DND-41 (cell line): ENCODE measurements at regions not wholly inside any gene's neighbourhood (a gene's known extent, or its start where the extent isn't known, plus 50 kb on each side); places are given as distances from the start of the nearest gene placed in this dataset.

ENCODE experiments used
- EZH2 ChIP-seq: IDR thresholded peaks from 3 replicates; pipeline ENCODE4 v1.6.1; 2012; ENCODE audit warnings: borderline replicate concordance, low read depth, mild to moderate bottlenecking, moderate library complexity, low read length, inconsistent platforms; ENCODE audit not compliant: severe bottlenecking
- TF ChIP-seq, protein P1 (sequence below): IDR thresholded peaks from 2 replicates; pipeline ENCODE4 v1.5.1; 2012; ENCODE audit warnings: borderline replicate concordance, low read length, moderate library complexity, mild to moderate bottlenecking; ENCODE audit not compliant: poor library complexity, severe bottlenecking; ENCODE audit errors: extremely low read depth

DNA sequence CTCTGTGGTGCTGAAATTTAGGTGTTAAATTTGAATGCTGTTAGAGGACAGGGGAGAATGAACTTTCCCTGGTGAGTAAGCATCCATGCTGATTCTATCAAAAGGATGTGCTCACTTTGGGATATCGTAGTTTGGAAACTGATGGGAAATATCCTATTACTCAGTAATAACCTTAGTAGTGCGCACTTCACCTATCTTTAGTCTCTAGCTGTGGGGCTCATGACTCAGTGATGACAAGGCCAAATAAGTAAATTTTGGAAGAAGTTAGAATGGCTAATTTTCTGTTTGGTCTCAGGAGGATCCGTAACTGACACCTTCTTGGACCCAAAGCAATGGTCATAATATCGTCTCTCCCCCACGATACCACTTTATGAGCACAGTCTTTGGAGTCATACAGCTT, 448.4 kb downstream of the PSAT1 start:
- TF ChIP-seq, protein P1, sequence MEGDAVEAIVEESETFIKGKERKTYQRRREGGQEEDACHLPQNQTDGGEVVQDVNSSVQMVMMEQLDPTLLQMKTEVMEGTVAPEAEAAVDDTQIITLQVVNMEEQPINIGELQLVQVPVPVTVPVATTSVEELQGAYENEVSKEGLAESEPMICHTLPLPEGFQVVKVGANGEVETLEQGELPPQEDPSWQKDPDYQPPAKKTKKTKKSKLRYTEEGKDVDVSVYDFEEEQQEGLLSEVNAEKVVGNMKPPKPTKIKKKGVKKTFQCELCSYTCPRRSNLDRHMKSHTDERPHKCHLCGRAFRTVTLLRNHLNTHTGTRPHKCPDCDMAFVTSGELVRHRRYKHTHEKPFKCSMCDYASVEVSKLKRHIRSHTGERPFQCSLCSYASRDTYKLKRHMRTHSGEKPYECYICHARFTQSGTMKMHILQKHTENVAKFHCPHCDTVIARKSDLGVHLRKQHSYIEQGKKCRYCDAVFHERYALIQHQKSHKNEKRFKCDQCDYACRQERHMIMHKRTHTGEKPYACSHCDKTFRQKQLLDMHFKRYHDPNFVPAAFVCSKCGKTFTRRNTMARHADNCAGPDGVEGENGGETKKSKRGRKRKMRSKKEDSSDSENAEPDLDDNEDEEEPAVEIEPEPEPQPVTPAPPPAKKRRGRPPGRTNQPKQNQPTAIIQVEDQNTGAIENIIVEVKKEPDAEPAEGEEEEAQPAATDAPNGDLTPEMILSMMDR, result no peak
- no peak for TF ChIP-seq EZH2
